NCI-H774 (cell line): ENCODE measurements at regions not wholly inside any gene's neighbourhood (a gene's known extent, or its start where the extent isn't known, plus 50 kb on each side); places are given as distances from the start of the nearest gene placed in this dataset.

ENCODE experiments used
- DNase-seq: peaks from one replicate; lab custom pipeline; 2025; lab: John Stamatoyannopoulos, UW

GRCh38 chr10:20726381-20726780 is 170.7 kb downstream of the NEBL start:
- DNase-seq: no peak

GRCh38 chr10:20714979-20715378 is 182.1 kb downstream of the NEBL start:
- DNase-seq: no peak

GRCh38 chr10:20714518-20714917 is 182.6 kb downstream of the NEBL start:
- no peak for DNase-seq

- DNase-seq: no peak
These were observed 183.7 kb downstream of the NEBL start for GRCh38 chr10:20713420-20713819.

GRCh38 chr10:20712774-20713173 is 184.3 kb downstream of the NEBL start:
- DNase-seq: no peak

- DNase-seq: no peak
These were observed 187.4 kb downstream of the NEBL start for GRCh38 chr10:20709708-20710107.

GRCh38 chr10:20708305-20708704 is 188.8 kb downstream of the NEBL start:
- no peak for DNase-seq

- no peak for DNase-seq
These were observed 189.9 kb downstream of the NEBL start for GRCh38 chr10:20707251-20707650.

GRCh38 chr10:20698837-20699236 is 198.3 kb downstream of the NEBL start:
- no peak for DNase-seq

- DNase-seq: no peak
These were observed 202.8 kb downstream of the NEBL start for GRCh38 chr10:20694296-20694695.

GRCh38 chr10:20688797-20689544 is 208.1 kb downstream of the NEBL start:
- DNase-seq: no peak

GRCh38 chr10:20686015-20686635 is 211.0 kb downstream of the NEBL start:
- no peak for DNase-seq

- DNase-seq: no peak
These were observed 211.6 kb downstream of the NEBL start for GRCh38 chr10:20685462-20685861.

- no peak for DNase-seq
These were observed 213.8 kb downstream of the NEBL start for GRCh38 chr10:20683345-20683744.

GRCh38 chr10:20682782-20683181 is 214.3 kb downstream of the NEBL start:
- DNase-seq: no peak

- DNase-seq: no peak
These were observed 219.8 kb downstream of the NEBL start for GRCh38 chr10:20677340-20677739.

GRCh38 chr10:20674926-20675325 is 222.2 kb downstream of the NEBL start:
- DNase-seq: no peak

- DNase-seq: no peak
These were observed 223.9 kb downstream of the NEBL start for GRCh38 chr10:20673175-20673574.

- no peak for DNase-seq
These were observed 224.4 kb downstream of the NEBL start for GRCh38 chr10:20672741-20673140.

- DNase-seq: no peak
These were observed 226.5 kb downstream of the NEBL start for GRCh38 chr10:20670579-20670978.

- DNase-seq: no peak
These were observed 228.1 kb downstream of the NEBL start for GRCh38 chr10:20668985-20669384.

GRCh38 chr10:20662742-20663141 is 234.4 kb downstream of the NEBL start:
- no peak for DNase-seq

GRCh38 chr10:20659225-20659624 is 237.9 kb downstream of the NEBL start:
- DNase-seq: no peak

GRCh38 chr10:20658158-20658557 is 239.0 kb downstream of the NEBL start:
- no peak for DNase-seq
